ENCODE measurements at regions not wholly inside any gene's neighbourhood (a gene's known extent, or its start where the extent isn't known, plus 50 kb on each side); places are given as distances from the start of the nearest gene placed in this dataset.

DNA sequence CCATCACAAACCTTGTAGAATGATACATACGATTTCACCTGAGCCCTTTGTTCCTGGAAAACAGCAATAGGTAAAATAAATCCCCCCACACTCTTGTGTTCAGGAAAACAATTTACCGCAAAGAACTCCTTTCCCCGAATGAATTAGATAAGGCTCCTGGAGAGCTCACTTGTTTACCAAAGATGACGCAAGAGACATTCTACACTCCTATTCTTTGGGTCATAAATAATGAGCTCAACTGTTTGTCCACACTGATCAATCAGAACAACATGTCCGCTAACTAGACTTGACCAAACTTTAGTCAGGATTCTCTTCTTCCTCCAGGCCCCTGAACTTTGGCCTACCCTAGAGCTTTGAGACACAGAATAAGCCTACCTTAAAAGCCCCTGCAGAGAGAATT lies 271.9 kb upstream of the OPRM1 start:
- no peak for DNase-seq
- TF ChIP-seq POLR2A (IDR thresholded peaks at IDR 0.05): no peak
- H3K36me3 ChIP-seq: no peaks in the 10 kb centered on the region

DNA sequence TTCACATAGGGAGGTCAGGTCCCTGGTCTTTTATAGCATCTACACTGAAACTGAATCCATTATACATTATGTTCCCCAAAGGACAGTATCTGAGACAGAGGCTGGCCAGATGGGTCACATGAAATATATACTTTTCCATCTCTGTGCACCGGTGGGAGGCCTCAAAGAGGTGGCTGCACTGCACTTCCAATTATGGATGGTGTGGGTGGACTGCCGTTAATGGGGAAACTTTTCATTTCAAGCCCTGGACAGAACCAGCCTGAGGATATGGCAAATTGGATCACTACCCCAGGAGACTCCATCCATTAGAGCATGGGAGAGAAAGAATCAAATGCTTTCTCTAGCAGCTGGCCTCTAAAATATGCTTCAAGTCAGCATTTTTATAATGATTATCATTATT lies 280.5 kb upstream of the OPRM1 start:
- 74 to 79% methylated on average over 2 of the region's 2 CpGs for WGBS, 2 donors
- TF ChIP-seq, protein P1, sequence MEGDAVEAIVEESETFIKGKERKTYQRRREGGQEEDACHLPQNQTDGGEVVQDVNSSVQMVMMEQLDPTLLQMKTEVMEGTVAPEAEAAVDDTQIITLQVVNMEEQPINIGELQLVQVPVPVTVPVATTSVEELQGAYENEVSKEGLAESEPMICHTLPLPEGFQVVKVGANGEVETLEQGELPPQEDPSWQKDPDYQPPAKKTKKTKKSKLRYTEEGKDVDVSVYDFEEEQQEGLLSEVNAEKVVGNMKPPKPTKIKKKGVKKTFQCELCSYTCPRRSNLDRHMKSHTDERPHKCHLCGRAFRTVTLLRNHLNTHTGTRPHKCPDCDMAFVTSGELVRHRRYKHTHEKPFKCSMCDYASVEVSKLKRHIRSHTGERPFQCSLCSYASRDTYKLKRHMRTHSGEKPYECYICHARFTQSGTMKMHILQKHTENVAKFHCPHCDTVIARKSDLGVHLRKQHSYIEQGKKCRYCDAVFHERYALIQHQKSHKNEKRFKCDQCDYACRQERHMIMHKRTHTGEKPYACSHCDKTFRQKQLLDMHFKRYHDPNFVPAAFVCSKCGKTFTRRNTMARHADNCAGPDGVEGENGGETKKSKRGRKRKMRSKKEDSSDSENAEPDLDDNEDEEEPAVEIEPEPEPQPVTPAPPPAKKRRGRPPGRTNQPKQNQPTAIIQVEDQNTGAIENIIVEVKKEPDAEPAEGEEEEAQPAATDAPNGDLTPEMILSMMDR (IDR thresholded peaks at IDR 0.05): no peak
- no peak for TF ChIP-seq POLR2A (IDR thresholded peaks at IDR 0.05)
- H3K4me1 ChIP-seq: no peaks in the 10 kb centered on the region
- H3K9me3 ChIP-seq: no peaks in the 10 kb centered on the region
- intact Hi-C loops (cut with DNase I): no loop called here
- no peak overlapping the region for H3K27ac ChIP-seq
- no peaks in the 10 kb centered on the region for H3K27me3 ChIP-seq
- no peak for DNase-seq
- H3K4me3 ChIP-seq (replicated peaks in 1 of 3): no peak overlapping the region
- H3K36me3 ChIP-seq: no peaks in the 10 kb centered on the region

More for the DNA sequence above, 271.9 kb upstream of the OPRM1 start:
- Histone ChIP-seq H3K9me3 (no peaks in the 10 kb centered on the region), H3K4me1 (no peaks in the 10 kb centered on the region), H3K27me3 (no peaks in the 10 kb centered on the region), H3K4me3 (replicated peaks in 1 of 3) (no peak overlapping the region), H3K27ac (no peak overlapping the region)
- intact Hi-C loops (cut with DNase I): no loop called here
- 87 to 91% methylated on average over 5 of the region's 5 CpGs for WGBS, 2 donors

DNA sequence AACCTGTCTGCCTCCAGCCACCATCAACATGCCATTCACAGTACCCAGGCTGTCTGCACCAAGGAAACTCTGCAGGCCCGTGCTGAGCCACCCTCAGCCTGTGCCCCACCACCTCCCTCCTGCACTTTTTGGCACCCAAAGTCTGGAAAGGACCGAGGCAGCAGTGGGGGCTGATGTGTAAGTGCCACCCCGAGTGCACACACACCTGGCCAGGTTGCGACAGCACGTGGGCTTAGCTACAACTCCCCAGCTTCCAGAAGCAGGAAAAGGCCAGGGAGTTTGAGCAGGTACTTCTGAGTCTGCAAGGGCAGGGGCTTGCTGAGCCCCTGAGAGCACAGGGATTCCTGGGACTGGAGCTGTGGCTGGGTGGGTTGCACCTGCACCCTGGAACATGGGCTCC lies 303.3 kb upstream of the OPRM1 start:
- 77 to 100% methylated on average over 1 to 2 of the region's 5 CpGs for WGBS, 2 donors
- no peak overlapping the region for H3K4me3 ChIP-seq (replicated peaks in 1 of 3)
- no peaks in the 10 kb centered on the region for H3K9me3 ChIP-seq
- intact Hi-C loops (cut with DNase I): no loop called here
- no peak overlapping the region for H3K27ac ChIP-seq
- no peak for DNase-seq
- H3K36me3 ChIP-seq: no peaks in the 10 kb centered on the region
- no peak for TF ChIP-seq POLR2A (IDR thresholded peaks at IDR 0.05)
- TF ChIP-seq, protein P1 (IDR thresholded peaks at IDR 0.05): no peak
- H3K4me1 ChIP-seq: no peaks in the 10 kb centered on the region
- no peaks in the 10 kb centered on the region for H3K27me3 ChIP-seq

DNA sequence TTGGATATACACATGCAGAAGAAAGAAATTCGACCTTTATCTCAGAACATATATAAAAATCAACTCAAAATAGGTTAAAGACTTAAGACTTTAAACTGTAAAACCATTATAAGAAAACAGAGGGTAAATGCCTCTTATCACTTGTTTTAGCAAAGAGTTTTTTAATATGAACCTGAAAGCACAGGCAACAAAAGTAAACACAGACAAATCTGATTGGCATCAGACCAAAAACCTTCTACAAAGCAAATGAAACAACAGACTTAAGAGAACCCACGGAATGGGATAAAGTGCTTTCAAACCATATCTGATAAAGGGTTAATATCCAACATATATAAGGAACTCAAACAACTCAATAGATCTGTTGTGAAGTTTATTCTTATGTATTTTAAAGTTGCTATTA lies 309.9 kb upstream of the OPRM1 start:
- DNase-seq: no peak
- H3K4me3 ChIP-seq (replicated peaks in 1 of 3): no peak overlapping the region
- H3K9me3 ChIP-seq: no peaks in the 10 kb centered on the region
- no peak overlapping the region for H3K27ac ChIP-seq
- intact Hi-C loops (cut with DNase I): no loop called here
- H3K27me3 ChIP-seq: no peaks in the 10 kb centered on the region
- H3K36me3 ChIP-seq: no peaks in the 10 kb centered on the region
- 35 to 47% methylated on average over 2 of the region's 2 CpGs for WGBS, 2 donors
- no peaks in the 10 kb centered on the region for H3K4me1 ChIP-seq
- TF ChIP-seq POLR2A (IDR thresholded peaks at IDR 0.05): no peak
- TF ChIP-seq, protein P1 (IDR thresholded peaks at IDR 0.05): no peak

DNA sequence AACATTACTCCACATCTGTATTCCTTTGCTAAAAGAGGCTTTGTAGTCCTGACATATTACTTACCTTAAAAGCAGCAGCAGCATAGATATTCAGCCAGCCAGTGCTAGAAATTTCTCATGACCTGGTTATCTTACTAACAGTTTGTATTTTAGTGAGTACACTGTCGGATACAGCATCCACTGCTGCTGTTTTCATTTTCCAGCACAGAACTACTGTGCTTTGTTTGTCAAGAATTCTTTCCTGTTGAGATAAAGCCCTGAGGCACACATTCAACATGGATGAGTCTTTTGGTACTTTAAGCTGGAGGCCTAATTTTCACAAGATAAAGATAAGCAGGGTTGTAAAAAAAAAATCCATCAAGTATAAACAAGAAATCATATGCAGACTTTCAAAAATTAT lies 311.2 kb upstream of the OPRM1 start:
- H3K27me3 ChIP-seq: no peaks in the 10 kb centered on the region
- H3K9me3 ChIP-seq: no peaks in the 10 kb centered on the region
- DNase-seq: no peak
- no peak for TF ChIP-seq POLR2A (IDR thresholded peaks at IDR 0.05)
- TF ChIP-seq, protein P1 (IDR thresholded peaks at IDR 0.05): no peak
- H3K27ac ChIP-seq: no peak overlapping the region
- no peaks in the 10 kb centered on the region for H3K36me3 ChIP-seq
- WGBS, 2 donors: 53 to 60% methylated on average over 1 of the region's 1 CpG
- intact Hi-C loops (cut with DNase I): no loop called here
- no peaks in the 10 kb centered on the region for H3K4me1 ChIP-seq
- H3K4me3 ChIP-seq (replicated peaks in 1 of 3): no peak overlapping the region

DNA sequence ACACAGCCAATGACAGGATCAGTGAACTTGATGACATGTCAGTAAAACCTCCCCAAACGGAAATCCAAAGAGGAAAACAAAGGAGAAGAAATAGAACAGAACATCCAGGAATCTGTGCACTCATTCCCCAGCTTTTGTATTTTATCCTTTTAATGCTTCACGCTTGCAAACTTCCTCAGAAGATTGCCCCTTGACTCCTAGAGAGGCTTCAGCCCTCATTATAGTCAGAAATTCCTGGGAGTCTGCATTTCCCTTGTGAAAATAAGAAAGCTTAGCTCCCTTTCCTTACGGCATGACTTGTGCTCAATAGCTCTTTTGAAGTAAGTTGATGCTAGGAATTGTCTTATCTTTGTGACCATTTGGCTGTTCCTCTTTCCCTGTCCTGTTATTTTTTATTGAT lies 313.6 kb upstream of the OPRM1 start:
- Histone ChIP-seq H3K27ac (no peak overlapping the region), H3K4me1 (no peaks in the 10 kb centered on the region), H3K27me3 (no peaks in the 10 kb centered on the region), H3K36me3 (no peaks in the 10 kb centered on the region), H3K9me3 (no peaks in the 10 kb centered on the region), H3K4me3 (replicated peaks in 1 of 3) (no peak overlapping the region)
- no peak for DNase-seq
- WGBS, 2 donors: 47 to 54% methylated on average over 3 of the region's 3 CpGs
- TF ChIP-seq, protein P1 (IDR thresholded peaks at IDR 0.05): no peak
- no peak for TF ChIP-seq POLR2A (IDR thresholded peaks at IDR 0.05)
- intact Hi-C loops (cut with DNase I): no loop called here
